Natural killer cell (primary cell): ENCODE measurements at regions not wholly inside any gene's neighbourhood (a gene's known extent, or its start where the extent isn't known, plus 50 kb on each side); places are given as distances from the start of the nearest gene placed in this dataset.

Source experiments
- ATAC-seq, 3 donors: fragments of 150-1000 bp in 2 of 3; fragments of 200-7000 bp in 1 of 3; cut with Tn5 transposase; 1 replicate in 1 of 3; 2 replicates in 2 of 3; pipeline ENCODE4 v1.10.0; 2021; ENCODE audit warnings: mild to moderate bottlenecking in 2 of 3, moderate library complexity in 2 of 3
- DNase-seq, 2 donors: peaks; one replicate each; pipeline versions ENCODE4 v3.0.0 to v3.0.0-alpha.2; 2013 to 2021; ENCODE audit warnings: mixed read lengths in 1 of 2
- H3K27ac ChIP-seq: one replicate; pipeline ENCODE4 v1.5.1; 2013; ENCODE audit warnings: mild to moderate bottlenecking, low read length
- H3K27me3 ChIP-seq: one replicate; pipeline ENCODE4 v1.6.1; 2013; ENCODE audit warnings: low read length; ENCODE audit not compliant: control insufficient read depth, insufficient read depth
- H3K36me3 ChIP-seq: one replicate; pipeline ENCODE4 v1.6.1; 2013; ENCODE audit warnings: low read length; ENCODE audit not compliant: control insufficient read depth, insufficient read depth
- H3K4me1 ChIP-seq: one replicate; pipeline ENCODE4 v1.6.1; 2013; ENCODE audit warnings: low read length; ENCODE audit not compliant: control insufficient read depth, insufficient read depth
- H3K4me3 ChIP-seq: one replicate; pipeline ENCODE4 v1.5.1; 2013; ENCODE audit warnings: low read length
- H3K9me3 ChIP-seq: one replicate; pipeline ENCODE4 v1.6.1; 2013; ENCODE audit warnings: low read length; ENCODE audit not compliant: control insufficient read depth, insufficient read depth
- H3K27ac Mint-ChIP-seq, 2 donors: one replicate each; pipeline ENCODE4 v1.8.0; 2022; ENCODE audit warnings: mild to moderate bottlenecking in 2 of 2, mixed read lengths in 2 of 2, moderate library complexity in 1 of 2
- H3K27me3 Mint-ChIP-seq, 2 donors: one replicate each; pipeline ENCODE4 v1.8.0; 2022; ENCODE audit warnings: low read depth in 2 of 2, mixed read lengths in 2 of 2
- H3K36me3 Mint-ChIP-seq: one replicate; pipeline ENCODE4 v1.8.0; 2022; ENCODE audit warnings: mixed read lengths
- H3K4me1 Mint-ChIP-seq, 2 donors: one replicate each; pipeline ENCODE4 v1.8.0; 2022; ENCODE audit warnings: mixed read lengths in 2 of 2
- H3K4me3 Mint-ChIP-seq: one replicate; pipeline ENCODE4 v1.8.0; 2022; ENCODE audit warnings: mild to moderate bottlenecking, moderate library complexity, mixed read lengths
- H3K9me3 Mint-ChIP-seq, 2 donors: one replicate each; pipeline ENCODE4 v1.8.0; 2022; ENCODE audit warnings: mixed read lengths in 2 of 2
- whole genome bisulfite sequencing: methylation state at CpG from one replicate; pipeline ENCODE4 v1.1.7; 2013; ENCODE audit warnings: missing lambda C conversion rate; ENCODE audit not compliant: insufficient coverage; 5-methylcytosine and 5-hydroxymethylcytosine counted together
- intact Hi-C: fragments of 100-400 bp; cut with micrococcal nuclease; formaldehyde crosslinking; loops from one replicate; pipeline ENCODE4 v1.14.2; 2022
- TF ChIP-seq, protein P1 (sequence below): fragments of 200-600 bp; IDR thresholded peaks from one replicate; pipeline ENCODE4 v1.8.0; 2022; ENCODE audit warnings: antibody characterized with exemption

DNA sequence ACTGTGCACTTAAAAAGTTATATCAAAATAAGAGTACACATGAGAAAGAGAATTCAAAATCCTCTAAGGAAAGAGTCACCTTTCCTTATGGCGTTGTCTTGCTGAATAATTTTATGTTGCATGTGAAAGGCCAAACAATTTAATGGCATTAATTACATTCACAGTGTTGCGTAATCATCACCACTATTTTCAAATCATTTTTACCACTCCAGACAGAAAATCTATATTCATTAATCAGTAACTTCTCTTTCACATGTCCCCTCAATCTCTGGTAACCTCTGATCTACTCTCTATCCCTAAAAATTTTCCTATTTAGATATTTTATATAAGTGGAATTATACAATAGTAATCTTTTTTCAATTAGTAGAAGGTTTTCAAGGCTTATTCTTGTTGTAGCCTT, 283.0 kb downstream of the CXXC4 start:
- no peaks in the 10 kb centered on the region for H3K27me3 ChIP-seq
- no peak overlapping the region for H3K27ac ChIP-seq
- Mint-ChIP-seq H3K36me3 (no peaks in the 10 kb centered on the region), H3K4me1 (no peaks in the 10 kb centered on the region), H3K9me3 (peaks cover 11 to 20% of the 10 kb centered on the region in 2 donors), H3K27me3 (no peaks in the 10 kb centered on the region), H3K4me3 (no peak overlapping the region), H3K27ac (no peak overlapping the region)
- DNase-seq, result no peak
- TF ChIP-seq, protein P1, sequence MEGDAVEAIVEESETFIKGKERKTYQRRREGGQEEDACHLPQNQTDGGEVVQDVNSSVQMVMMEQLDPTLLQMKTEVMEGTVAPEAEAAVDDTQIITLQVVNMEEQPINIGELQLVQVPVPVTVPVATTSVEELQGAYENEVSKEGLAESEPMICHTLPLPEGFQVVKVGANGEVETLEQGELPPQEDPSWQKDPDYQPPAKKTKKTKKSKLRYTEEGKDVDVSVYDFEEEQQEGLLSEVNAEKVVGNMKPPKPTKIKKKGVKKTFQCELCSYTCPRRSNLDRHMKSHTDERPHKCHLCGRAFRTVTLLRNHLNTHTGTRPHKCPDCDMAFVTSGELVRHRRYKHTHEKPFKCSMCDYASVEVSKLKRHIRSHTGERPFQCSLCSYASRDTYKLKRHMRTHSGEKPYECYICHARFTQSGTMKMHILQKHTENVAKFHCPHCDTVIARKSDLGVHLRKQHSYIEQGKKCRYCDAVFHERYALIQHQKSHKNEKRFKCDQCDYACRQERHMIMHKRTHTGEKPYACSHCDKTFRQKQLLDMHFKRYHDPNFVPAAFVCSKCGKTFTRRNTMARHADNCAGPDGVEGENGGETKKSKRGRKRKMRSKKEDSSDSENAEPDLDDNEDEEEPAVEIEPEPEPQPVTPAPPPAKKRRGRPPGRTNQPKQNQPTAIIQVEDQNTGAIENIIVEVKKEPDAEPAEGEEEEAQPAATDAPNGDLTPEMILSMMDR, result no peak
- H3K9me3 ChIP-seq, result no peaks in the 10 kb centered on the region
- no peaks in the 10 kb centered on the region for H3K4me1 ChIP-seq
- no peaks in the 10 kb centered on the region for H3K36me3 ChIP-seq
- WGBS, result 93% methylated on average over 1 of the region's 2 CpGs
- no peak for ATAC-seq
- intact Hi-C loops, result no loop called here
- no peak overlapping the region for H3K4me3 ChIP-seq

DNA sequence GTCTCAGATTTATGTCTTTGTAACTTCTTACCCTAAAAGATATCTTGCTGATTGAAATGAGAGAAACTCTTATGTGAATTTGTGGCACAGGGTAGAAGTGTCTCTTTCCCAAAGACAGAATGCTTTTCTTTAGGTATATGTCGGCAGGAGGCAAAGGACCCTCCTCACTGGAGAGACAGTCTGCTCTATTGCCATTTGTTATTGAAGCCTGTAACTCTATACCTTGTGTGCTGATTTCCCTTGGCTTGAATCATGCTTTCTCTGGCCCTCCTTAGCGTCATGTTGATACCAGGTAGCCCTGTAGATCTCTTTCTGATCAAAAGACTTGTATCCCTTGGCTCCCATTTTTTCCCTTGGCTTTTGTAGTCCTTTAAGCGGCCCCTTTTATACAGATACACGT, 284.3 kb downstream of the CXXC4 start:
- TF ChIP-seq, protein P1, result no peak
- peaks cover 10 to 18% of the 10 kb centered on the region in 2 donors for H3K9me3 Mint-ChIP-seq
- no peaks in the 10 kb centered on the region for H3K27me3 Mint-ChIP-seq
- H3K27ac ChIP-seq, result no peak overlapping the region
- H3K4me3 Mint-ChIP-seq, result no peak overlapping the region
- no peaks in the 10 kb centered on the region for H3K4me1 ChIP-seq
- no peak for DNase-seq
- WGBS, result 85% methylated on average over 4 of the region's 4 CpGs
- no peak overlapping the region for H3K4me3 ChIP-seq
- intact Hi-C loops, result no loop called here
- no peaks in the 10 kb centered on the region for H3K36me3 ChIP-seq
- no peak overlapping the region for H3K27ac Mint-ChIP-seq
- ATAC-seq, result no peak
- no peaks in the 10 kb centered on the region for H3K4me1 Mint-ChIP-seq
- no peaks in the 10 kb centered on the region for H3K27me3 ChIP-seq
- no peaks in the 10 kb centered on the region for H3K9me3 ChIP-seq
- no peaks in the 10 kb centered on the region for H3K36me3 Mint-ChIP-seq

DNA sequence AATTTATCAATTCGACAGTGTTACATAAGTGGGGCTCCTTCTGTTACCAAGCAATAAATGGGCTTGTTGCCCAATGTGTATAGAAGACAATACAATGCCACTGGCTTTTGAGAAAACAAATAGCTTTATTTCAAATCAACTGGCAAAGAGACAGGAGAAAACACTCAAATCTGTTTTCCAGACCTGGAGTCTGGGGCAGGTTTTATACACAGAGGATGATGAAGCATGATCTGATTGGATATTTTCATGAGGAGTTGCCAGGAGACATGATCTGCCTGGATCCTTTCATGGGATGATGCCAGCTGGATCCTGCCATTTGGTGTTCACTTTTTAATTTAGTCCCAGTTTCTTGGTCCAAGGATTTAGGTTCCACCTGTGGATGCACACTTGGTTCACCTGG, 287.9 kb downstream of the CXXC4 start:
- H3K27ac ChIP-seq, result no peak overlapping the region
- Mint-ChIP-seq H3K9me3 (peaks cover 14 to 16% of the 10 kb centered on the region in 2 donors), H3K36me3 (peaks cover 13% of the 10 kb centered on the region), H3K4me1 (no peaks in the 10 kb centered on the region), H3K4me3 (no peak overlapping the region), H3K27me3 (no peaks in the 10 kb centered on the region), H3K27ac (no peak overlapping the region)
- no peaks in the 10 kb centered on the region for H3K9me3 ChIP-seq
- TF ChIP-seq, protein P1, result no peak
- no peaks in the 10 kb centered on the region for H3K27me3 ChIP-seq
- WGBS, result 73% methylated on average over 1 of the region's 1 CpG
- no peaks in the 10 kb centered on the region for H3K4me1 ChIP-seq
- intact Hi-C loops, result no loop called here
- DNase-seq (no peak), ATAC-seq (no peak)
- H3K4me3 ChIP-seq, result no peak overlapping the region
- no peaks in the 10 kb centered on the region for H3K36me3 ChIP-seq

DNA sequence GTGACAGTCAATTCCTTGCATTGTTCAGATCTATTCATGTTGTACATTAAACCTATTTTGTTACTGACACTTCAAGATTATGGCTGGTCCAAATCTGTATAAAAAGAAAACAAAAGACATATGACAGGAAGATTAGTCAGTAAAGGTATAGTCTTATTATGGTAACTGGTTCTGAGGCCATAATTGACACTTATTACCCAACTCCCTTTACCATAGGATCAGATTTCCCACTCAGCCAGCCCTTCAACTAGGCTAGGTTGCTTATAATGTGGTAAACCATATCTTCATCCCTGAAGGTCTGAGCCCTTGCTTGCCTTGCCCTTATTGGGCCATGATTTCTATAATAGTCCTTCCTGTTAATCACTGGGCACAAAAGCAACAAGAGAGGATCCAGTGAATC, 289.6 kb downstream of the CXXC4 start:
- Histone ChIP-seq H3K27ac (no peak overlapping the region), H3K27me3 (no peaks in the 10 kb centered on the region), H3K36me3 (no peaks in the 10 kb centered on the region), H3K9me3 (no peaks in the 10 kb centered on the region), H3K4me3 (no peak overlapping the region), H3K4me1 (no peaks in the 10 kb centered on the region)
- Mint-ChIP-seq H3K27me3 (no peaks in the 10 kb centered on the region), H3K4me3 (no peak overlapping the region), H3K9me3 (peaks cover 17 to 23% of the 10 kb centered on the region in 2 donors), H3K27ac (no peak overlapping the region), H3K36me3 (peaks cover 13% of the 10 kb centered on the region), H3K4me1 (no peaks in the 10 kb centered on the region)
- intact Hi-C loops, result no loop called here
- DNase-seq, result no peak
- no peak for ATAC-seq
- TF ChIP-seq, protein P1, result no peak
